Neural progenitor cell (in vitro differentiated cells): ENCODE measurements at regions not wholly inside any gene's neighbourhood (a gene's known extent, or its start where the extent isn't known, plus 50 kb on each side); places are given as distances from the start of the nearest gene placed in this dataset.

Experiments used
- DNase-seq: peaks from one replicate; pipeline ENCODE4 v3.0.0-alpha.2; 2016; ENCODE audit warnings: low spot score
- H2AFZ ChIP-seq: fragments of 200-600 bp; sonication (generic); replicated peaks from 2 replicates; pipeline ENCODE4 v1.6.1; 2016; ENCODE audit warnings: antibody characterized with exemption
- H3F3A ChIP-seq: fragments of 200-600 bp; sonication (generic); 2 replicates; pipeline ENCODE4 v1.6.1; 2016; ENCODE audit warnings: antibody characterized with exemption, low read depth
- H3K27ac ChIP-seq: fragments of 200-600 bp; sonication (generic); 2 replicates; pipeline ENCODE4 v1.5.1; 2016; ENCODE audit warnings: mild to moderate bottlenecking
- H3K27me3 ChIP-seq: fragments of 200-600 bp; sonication (generic); 2 replicates; pipeline ENCODE4 v1.6.1; 2016; ENCODE audit warnings: mild to moderate bottlenecking, moderate library complexity
- H3K36me3 ChIP-seq: fragments of 200-600 bp; sonication (generic); 2 replicates; pipeline ENCODE4 v1.5.1; 2016
- H3K4me1 ChIP-seq: fragments of 200-600 bp; sonication (generic); 2 replicates; pipeline ENCODE4 v1.6.1; 2016; ENCODE audit warnings: mixed run types
- H3K4me2 ChIP-seq: fragments of 200-600 bp; sonication (generic); 2 replicates; pipeline ENCODE4 v1.6.1; 2016
- H3K4me3 ChIP-seq: fragments of 200-600 bp; sonication (generic); 2 replicates; pipeline ENCODE4 v1.5.1; 2016
- H3K79me2 ChIP-seq: fragments of 200-600 bp; sonication (generic); 2 replicates; pipeline ENCODE4 v1.6.1; 2016; ENCODE audit warnings: low read depth
- H3K9ac ChIP-seq: fragments of 200-600 bp; sonication (generic); 2 replicates; pipeline ENCODE4 v1.6.1; 2016
- H3K9me3 ChIP-seq: fragments of 200-600 bp; sonication (generic); 2 replicates; pipeline ENCODE4 v1.5.1; 2016; ENCODE audit warnings: low read depth
- H4K20me1 ChIP-seq: fragments of 200-600 bp; sonication (generic); 2 replicates; pipeline ENCODE4 v1.6.1; 2016; ENCODE audit warnings: low read depth
- H3K27ac Mint-ChIP-seq: 3 replicates; pipeline ENCODE4 v1.8.0; 2021; ENCODE audit warnings: mixed read lengths
- H3K27me3 Mint-ChIP-seq: 2 replicates; pipeline ENCODE4 v1.8.0; 2022; ENCODE audit warnings: low read depth, mild to moderate bottlenecking, inconsistent platforms, moderate library complexity, mixed read lengths; ENCODE audit not compliant: insufficient read depth
- H3K36me3 Mint-ChIP-seq: 3 replicates; pipeline ENCODE4 v1.8.0; 2021; ENCODE audit warnings: mixed read lengths
- H3K4me1 Mint-ChIP-seq: 3 replicates; pipeline ENCODE4 v1.8.0; 2021; ENCODE audit warnings: mixed read lengths
- H3K4me3 Mint-ChIP-seq: 3 replicates; pipeline ENCODE4 v1.8.0; 2021; ENCODE audit warnings: mild to moderate bottlenecking, moderate library complexity, mixed read lengths
- H3K9me3 Mint-ChIP-seq: 3 replicates; pipeline ENCODE4 v1.8.0; 2020; ENCODE audit warnings: mixed read lengths
- EZH2 ChIP-seq: fragments of 200-600 bp; sonication (generic); IDR thresholded peaks from 2 replicates; pipeline ENCODE4 v1.6.1; 2017; ENCODE audit warnings: antibody characterized with exemption, mild to moderate bottlenecking, moderate library complexity
- EZH2phosphoT487 ChIP-seq: fragments of 200-600 bp; sonication (generic); IDR thresholded peaks from 2 replicates; pipeline ENCODE4 v1.6.1; 2017; ENCODE audit warnings: antibody characterized with exemption
- TF ChIP-seq, protein P1 (sequence below): fragments of 200-600 bp; sonication (generic); IDR thresholded peaks from 2 replicates; pipeline ENCODE4 v1.5.1; 2017; ENCODE audit warnings: antibody characterized with exemption, mild to moderate bottlenecking

DNA sequence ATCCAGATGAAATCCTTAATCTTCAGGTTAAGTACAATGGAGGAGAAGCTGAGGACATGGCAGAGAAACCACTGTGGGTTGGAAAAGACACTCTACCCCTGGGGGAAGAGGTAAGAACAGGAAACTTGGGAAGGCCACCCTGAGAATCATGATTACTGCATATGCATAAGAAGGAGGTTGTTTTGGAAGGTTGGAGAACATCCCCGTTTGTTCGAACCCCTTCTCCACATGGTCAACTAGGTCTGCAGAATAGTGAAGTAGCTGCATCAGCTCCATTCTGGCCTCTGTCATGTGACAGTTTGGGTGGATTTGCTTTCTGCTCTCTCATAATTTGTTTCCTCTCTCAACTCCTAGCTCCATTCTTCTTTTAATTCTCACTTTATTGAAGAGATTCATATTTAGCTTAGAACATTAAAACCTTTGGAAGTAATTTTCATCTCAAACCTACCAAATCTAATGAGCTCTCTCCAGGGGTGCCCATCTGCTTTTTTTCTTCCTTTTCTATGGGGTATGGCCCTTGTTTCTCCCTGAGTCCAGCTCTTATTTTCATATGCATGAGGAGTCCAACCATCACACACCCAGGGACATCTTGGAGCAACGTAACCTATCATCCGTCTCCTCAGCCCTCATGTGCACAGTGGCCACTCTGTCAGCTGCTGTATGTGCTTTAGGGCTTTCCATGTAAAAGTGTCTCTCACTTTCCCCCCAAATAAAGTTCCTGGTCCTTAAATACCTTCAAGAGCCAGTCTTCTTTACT, 820.3 kb downstream of the TMEM121 start:
- Mint-ChIP-seq H3K4me1 (no peaks in the 10 kb centered on the region), H3K27me3 (peaks cover 7% of the 10 kb centered on the region), H3K4me3 (no peak overlapping the region), H3K36me3 (no peaks in the 10 kb centered on the region), H3K27ac (no peak overlapping the region), H3K9me3 (peaks cover 86% of the 10 kb centered on the region)
- Histone ChIP-seq H3K9ac (no peak overlapping the region), H2AFZ (no peak overlapping the region), H3K27ac (no peak overlapping the region), H3K4me2 (no peak overlapping the region), H3K4me1 (no peaks in the 10 kb centered on the region), H3K79me2 (no peaks in the 10 kb centered on the region), H3K27me3 (no peaks in the 10 kb centered on the region), H3F3A (no peaks in the 10 kb centered on the region), H3K4me3 (no peak overlapping the region), H3K36me3 (no peaks in the 10 kb centered on the region), H4K20me1 (no peaks in the 10 kb centered on the region), H3K9me3 (peaks cover 73% of the 10 kb centered on the region)
- no peak for DNase-seq
- TF ChIP-seq, protein P1, sequence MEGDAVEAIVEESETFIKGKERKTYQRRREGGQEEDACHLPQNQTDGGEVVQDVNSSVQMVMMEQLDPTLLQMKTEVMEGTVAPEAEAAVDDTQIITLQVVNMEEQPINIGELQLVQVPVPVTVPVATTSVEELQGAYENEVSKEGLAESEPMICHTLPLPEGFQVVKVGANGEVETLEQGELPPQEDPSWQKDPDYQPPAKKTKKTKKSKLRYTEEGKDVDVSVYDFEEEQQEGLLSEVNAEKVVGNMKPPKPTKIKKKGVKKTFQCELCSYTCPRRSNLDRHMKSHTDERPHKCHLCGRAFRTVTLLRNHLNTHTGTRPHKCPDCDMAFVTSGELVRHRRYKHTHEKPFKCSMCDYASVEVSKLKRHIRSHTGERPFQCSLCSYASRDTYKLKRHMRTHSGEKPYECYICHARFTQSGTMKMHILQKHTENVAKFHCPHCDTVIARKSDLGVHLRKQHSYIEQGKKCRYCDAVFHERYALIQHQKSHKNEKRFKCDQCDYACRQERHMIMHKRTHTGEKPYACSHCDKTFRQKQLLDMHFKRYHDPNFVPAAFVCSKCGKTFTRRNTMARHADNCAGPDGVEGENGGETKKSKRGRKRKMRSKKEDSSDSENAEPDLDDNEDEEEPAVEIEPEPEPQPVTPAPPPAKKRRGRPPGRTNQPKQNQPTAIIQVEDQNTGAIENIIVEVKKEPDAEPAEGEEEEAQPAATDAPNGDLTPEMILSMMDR, result no peak
- no peak for TF ChIP-seq EZH2phosphoT487
- no peak for TF ChIP-seq EZH2

GRCh38 chr14:106347291-106347778, 821.0 kb downstream of the TMEM121 start:
- H3K9me3 Mint-ChIP-seq, result peaks cover 89% of the 10 kb centered on the region
- H3K27ac Mint-ChIP-seq, result no peak overlapping the region
- H3K4me3 ChIP-seq, result no peak overlapping the region
- no peak overlapping the region for H3K4me3 Mint-ChIP-seq
- peaks cover 5% of the 10 kb centered on the region for H3K27me3 Mint-ChIP-seq
- no peak overlapping the region for H3K9ac ChIP-seq
- no peak overlapping the region for H3K4me2 ChIP-seq
- no peaks in the 10 kb centered on the region for H3K4me1 ChIP-seq
- TF ChIP-seq EZH2phosphoT487, result no peak
- TF ChIP-seq, protein P1, result no peak
- no peak for TF ChIP-seq EZH2
- no peak for DNase-seq
- H3K4me1 Mint-ChIP-seq, result no peaks in the 10 kb centered on the region
- no peaks in the 10 kb centered on the region for H3K36me3 Mint-ChIP-seq
- no peaks in the 10 kb centered on the region for H3K36me3 ChIP-seq
- H3K27me3 ChIP-seq, result no peaks in the 10 kb centered on the region
- H3K27ac ChIP-seq, result no peak overlapping the region
- no peaks in the 10 kb centered on the region for H3F3A ChIP-seq
- no peaks in the 10 kb centered on the region for H3K79me2 ChIP-seq
- no peak overlapping the region for H2AFZ ChIP-seq
- H3K9me3 ChIP-seq, result peaks cover 75% of the 10 kb centered on the region
- H4K20me1 ChIP-seq, result no peaks in the 10 kb centered on the region

DNA sequence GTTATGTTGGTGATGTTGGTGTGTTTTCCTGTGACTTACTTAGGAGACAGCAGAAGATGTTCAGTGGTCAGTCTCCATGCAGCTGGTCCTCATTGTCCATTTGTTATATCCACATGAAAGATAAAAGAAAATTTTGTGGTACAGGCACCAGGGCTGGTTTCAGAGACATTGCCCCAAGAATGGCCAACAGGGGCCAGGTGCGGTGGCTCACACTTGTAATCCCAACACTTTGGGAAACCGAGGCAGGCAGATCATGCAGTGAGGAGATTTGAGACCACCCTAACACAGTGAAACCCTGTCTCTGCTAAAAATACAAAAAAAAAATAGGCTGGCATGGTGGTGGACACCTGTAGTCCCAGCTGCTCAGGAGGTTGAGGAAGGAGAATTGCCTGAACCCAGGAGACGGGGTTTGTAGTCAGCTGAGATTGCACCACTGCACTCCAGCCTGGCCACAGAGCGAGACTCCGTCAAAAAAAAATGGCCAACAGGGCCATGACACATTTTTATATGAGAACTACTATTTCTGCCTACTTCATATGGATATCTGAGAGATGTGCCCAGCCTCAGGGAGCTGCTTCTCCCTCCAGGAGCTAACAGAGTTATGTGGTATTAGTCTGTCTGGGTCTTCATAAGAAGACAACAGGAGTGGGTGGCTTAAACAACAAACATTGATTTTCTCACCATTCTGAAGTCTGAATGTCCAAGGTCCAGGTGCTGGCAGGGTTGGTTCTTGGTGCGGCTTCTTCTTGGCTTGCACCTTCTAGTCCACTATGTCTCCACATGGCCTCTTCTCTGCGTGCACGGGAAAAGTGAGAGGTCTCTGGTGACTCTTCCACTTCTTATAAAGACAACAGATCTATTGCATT, 821.7 kb downstream of the TMEM121 start:
- Histone ChIP-seq H3K36me3 (no peaks in the 10 kb centered on the region), H2AFZ (no peak overlapping the region), H3K9me3 (peaks cover 68% of the 10 kb centered on the region), H3K4me3 (no peak overlapping the region), H3F3A (no peaks in the 10 kb centered on the region), H3K4me1 (no peaks in the 10 kb centered on the region), H3K27ac (no peak overlapping the region), H3K27me3 (no peaks in the 10 kb centered on the region), H4K20me1 (no peaks in the 10 kb centered on the region), H3K9ac (no peak overlapping the region), H3K4me2 (no peak overlapping the region), H3K79me2 (no peaks in the 10 kb centered on the region)
- DNase-seq, result no peak
- Mint-ChIP-seq H3K9me3 (peaks cover 90% of the 10 kb centered on the region), H3K36me3 (no peaks in the 10 kb centered on the region), H3K27ac (no peak overlapping the region), H3K27me3 (peaks cover 5% of the 10 kb centered on the region), H3K4me3 (no peak overlapping the region), H3K4me1 (no peaks in the 10 kb centered on the region)
- TF ChIP-seq EZH2phosphoT487 (no peak), EZH2 (no peak)
- TF ChIP-seq, protein P1, result no peak
